LNCAP (cell line): ENCODE measurements at regions not wholly inside any gene's neighbourhood (a gene's known extent, or its start where the extent isn't known, plus 50 kb on each side); places are given as distances from the start of the nearest gene placed in this dataset.

Source experiments
- CTCF ChIP-seq: fragments of 450-650 bp; IDR thresholded peaks from 2 replicates; pipeline ENCODE4 v1.5.1; 2017; ENCODE audit warnings: mild to moderate bottlenecking

GRCh38 chr6:25166955-25167748 is 112.0 kb upstream of the CARMIL1 start:
- no peak for TF ChIP-seq CTCF

- no peak for TF ChIP-seq CTCF
These were observed 111.2 kb upstream of the CARMIL1 start for GRCh38 chr6:25167961-25168360.

- no peak for TF ChIP-seq CTCF
These were observed 110.5 kb upstream of the CARMIL1 start for GRCh38 chr6:25168637-25169036.

GRCh38 chr6:25169553-25169952 is 109.6 kb upstream of the CARMIL1 start:
- TF ChIP-seq CTCF = no peak

- TF ChIP-seq CTCF = no peak
These were observed 109.2 kb upstream of the CARMIL1 start for GRCh38 chr6:25169961-25170360.

GRCh38 chr6:25170640-25171039 is 108.5 kb upstream of the CARMIL1 start:
- TF ChIP-seq CTCF = no peak

- no peak for TF ChIP-seq CTCF
These were observed 107.9 kb upstream of the CARMIL1 start for GRCh38 chr6:25171301-25171700.

GRCh38 chr6:25172819-25173218 is 106.4 kb upstream of the CARMIL1 start:
- no peak for TF ChIP-seq CTCF
